H1 (cell line): ENCODE measurements at regions not wholly inside any gene's neighbourhood (a gene's known extent, or its start where the extent isn't known, plus 50 kb on each side); places are given as distances from the start of the nearest gene placed in this dataset.

Source experiments
- BACH1 ChIP-seq: IDR thresholded peaks from 2 replicates; pipeline ENCODE4 v1.6.1; 2012; ENCODE audit warnings: low read length, improper control_type of control experiment
- CHD1 ChIP-seq: IDR thresholded peaks from 2 replicates; pipeline ENCODE4 v1.6.1; 2012; ENCODE audit warnings: low read depth, low read length, improper control_type of control experiment
- GTF2F1 ChIP-seq: IDR thresholded peaks from 2 replicates; pipeline ENCODE4 v1.6.1; 2012; ENCODE audit warnings: low read depth, low read length, improper control_type of control experiment, borderline replicate concordance
- ZNF274 ChIP-seq: IDR thresholded peaks from 2 replicates; pipeline ENCODE4 v1.7.0; 2012; ENCODE audit warnings: low read length, borderline replicate concordance; ENCODE audit errors: extremely low read depth
- TF ChIP-seq, protein P1 (sequence below): IDR thresholded peaks from 2 replicates; pipeline ENCODE4 v1.6.1; 2012; ENCODE audit warnings: low read length, inconsistent platforms
- TF ChIP-seq, protein P2 (sequence below): fragments of 300-600 bp; sonication (generic); IDR thresholded peaks from 2 replicates; pipeline ENCODE4 v1.7.1; 2012; ENCODE audit warnings: low read length, moderate library complexity, mild to moderate bottlenecking, inconsistent platforms; ENCODE audit not compliant: insufficient replicate concordance
- TF ChIP-seq, protein P3 (sequence below): IDR thresholded peaks from 2 replicates; pipeline ENCODE4 v1.6.1; 2012; ENCODE audit warnings: inconsistent platforms

DNA sequence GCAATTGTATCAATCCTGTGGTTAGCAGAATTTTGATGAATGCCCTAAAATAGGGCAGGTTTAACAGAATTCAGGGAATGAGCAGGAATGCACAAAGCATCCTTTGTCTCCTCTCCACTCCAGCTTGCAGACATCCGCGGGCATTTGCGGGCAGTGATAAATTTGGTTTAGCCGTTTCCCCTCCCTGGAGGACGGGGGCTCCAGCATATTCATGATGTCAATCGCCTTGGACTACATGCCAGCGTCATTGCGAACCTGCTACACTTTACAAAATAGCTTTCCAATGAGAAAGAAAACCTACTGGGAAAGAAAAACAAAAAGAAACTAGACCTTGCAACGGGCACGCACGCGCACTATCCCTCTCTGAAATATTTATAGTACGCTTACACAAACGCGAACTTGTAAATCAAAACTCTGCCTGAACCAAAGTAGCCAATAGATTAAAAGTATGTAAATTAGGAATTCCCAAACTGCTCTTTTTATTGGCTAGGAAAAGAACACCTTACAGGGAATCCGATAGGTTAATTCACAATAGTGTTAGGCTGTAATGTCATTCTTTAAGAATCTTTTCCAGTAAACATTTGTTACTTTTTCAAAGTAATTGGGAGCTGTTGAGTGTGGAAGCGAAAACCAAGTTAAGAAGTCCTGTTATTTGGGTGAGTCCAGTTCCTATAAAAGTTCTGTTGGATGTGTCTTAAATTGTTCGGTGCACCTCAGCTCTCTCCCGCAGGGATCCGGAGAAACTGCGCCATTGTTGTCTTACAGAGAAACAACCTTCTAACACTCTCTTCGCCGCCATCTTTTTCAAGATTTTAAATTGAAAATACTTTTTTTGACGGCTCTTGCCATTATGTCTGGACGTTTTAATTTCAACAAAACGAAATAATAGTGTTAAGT is 136.7 kb downstream of the HFE start (continued):
- TF ChIP-seq, protein P1, sequence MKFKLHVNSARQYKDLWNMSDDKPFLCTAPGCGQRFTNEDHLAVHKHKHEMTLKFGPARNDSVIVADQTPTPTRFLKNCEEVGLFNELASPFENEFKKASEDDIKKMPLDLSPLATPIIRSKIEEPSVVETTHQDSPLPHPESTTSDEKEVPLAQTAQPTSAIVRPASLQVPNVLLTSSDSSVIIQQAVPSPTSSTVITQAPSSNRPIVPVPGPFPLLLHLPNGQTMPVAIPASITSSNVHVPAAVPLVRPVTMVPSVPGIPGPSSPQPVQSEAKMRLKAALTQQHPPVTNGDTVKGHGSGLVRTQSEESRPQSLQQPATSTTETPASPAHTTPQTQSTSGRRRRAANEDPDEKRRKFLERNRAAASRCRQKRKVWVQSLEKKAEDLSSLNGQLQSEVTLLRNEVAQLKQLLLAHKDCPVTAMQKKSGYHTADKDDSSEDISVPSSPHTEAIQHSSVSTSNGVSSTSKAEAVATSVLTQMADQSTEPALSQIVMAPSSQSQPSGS = peak; percentile 21; the same call in 1 of the 2 replicates
- TF ChIP-seq, protein P2, sequence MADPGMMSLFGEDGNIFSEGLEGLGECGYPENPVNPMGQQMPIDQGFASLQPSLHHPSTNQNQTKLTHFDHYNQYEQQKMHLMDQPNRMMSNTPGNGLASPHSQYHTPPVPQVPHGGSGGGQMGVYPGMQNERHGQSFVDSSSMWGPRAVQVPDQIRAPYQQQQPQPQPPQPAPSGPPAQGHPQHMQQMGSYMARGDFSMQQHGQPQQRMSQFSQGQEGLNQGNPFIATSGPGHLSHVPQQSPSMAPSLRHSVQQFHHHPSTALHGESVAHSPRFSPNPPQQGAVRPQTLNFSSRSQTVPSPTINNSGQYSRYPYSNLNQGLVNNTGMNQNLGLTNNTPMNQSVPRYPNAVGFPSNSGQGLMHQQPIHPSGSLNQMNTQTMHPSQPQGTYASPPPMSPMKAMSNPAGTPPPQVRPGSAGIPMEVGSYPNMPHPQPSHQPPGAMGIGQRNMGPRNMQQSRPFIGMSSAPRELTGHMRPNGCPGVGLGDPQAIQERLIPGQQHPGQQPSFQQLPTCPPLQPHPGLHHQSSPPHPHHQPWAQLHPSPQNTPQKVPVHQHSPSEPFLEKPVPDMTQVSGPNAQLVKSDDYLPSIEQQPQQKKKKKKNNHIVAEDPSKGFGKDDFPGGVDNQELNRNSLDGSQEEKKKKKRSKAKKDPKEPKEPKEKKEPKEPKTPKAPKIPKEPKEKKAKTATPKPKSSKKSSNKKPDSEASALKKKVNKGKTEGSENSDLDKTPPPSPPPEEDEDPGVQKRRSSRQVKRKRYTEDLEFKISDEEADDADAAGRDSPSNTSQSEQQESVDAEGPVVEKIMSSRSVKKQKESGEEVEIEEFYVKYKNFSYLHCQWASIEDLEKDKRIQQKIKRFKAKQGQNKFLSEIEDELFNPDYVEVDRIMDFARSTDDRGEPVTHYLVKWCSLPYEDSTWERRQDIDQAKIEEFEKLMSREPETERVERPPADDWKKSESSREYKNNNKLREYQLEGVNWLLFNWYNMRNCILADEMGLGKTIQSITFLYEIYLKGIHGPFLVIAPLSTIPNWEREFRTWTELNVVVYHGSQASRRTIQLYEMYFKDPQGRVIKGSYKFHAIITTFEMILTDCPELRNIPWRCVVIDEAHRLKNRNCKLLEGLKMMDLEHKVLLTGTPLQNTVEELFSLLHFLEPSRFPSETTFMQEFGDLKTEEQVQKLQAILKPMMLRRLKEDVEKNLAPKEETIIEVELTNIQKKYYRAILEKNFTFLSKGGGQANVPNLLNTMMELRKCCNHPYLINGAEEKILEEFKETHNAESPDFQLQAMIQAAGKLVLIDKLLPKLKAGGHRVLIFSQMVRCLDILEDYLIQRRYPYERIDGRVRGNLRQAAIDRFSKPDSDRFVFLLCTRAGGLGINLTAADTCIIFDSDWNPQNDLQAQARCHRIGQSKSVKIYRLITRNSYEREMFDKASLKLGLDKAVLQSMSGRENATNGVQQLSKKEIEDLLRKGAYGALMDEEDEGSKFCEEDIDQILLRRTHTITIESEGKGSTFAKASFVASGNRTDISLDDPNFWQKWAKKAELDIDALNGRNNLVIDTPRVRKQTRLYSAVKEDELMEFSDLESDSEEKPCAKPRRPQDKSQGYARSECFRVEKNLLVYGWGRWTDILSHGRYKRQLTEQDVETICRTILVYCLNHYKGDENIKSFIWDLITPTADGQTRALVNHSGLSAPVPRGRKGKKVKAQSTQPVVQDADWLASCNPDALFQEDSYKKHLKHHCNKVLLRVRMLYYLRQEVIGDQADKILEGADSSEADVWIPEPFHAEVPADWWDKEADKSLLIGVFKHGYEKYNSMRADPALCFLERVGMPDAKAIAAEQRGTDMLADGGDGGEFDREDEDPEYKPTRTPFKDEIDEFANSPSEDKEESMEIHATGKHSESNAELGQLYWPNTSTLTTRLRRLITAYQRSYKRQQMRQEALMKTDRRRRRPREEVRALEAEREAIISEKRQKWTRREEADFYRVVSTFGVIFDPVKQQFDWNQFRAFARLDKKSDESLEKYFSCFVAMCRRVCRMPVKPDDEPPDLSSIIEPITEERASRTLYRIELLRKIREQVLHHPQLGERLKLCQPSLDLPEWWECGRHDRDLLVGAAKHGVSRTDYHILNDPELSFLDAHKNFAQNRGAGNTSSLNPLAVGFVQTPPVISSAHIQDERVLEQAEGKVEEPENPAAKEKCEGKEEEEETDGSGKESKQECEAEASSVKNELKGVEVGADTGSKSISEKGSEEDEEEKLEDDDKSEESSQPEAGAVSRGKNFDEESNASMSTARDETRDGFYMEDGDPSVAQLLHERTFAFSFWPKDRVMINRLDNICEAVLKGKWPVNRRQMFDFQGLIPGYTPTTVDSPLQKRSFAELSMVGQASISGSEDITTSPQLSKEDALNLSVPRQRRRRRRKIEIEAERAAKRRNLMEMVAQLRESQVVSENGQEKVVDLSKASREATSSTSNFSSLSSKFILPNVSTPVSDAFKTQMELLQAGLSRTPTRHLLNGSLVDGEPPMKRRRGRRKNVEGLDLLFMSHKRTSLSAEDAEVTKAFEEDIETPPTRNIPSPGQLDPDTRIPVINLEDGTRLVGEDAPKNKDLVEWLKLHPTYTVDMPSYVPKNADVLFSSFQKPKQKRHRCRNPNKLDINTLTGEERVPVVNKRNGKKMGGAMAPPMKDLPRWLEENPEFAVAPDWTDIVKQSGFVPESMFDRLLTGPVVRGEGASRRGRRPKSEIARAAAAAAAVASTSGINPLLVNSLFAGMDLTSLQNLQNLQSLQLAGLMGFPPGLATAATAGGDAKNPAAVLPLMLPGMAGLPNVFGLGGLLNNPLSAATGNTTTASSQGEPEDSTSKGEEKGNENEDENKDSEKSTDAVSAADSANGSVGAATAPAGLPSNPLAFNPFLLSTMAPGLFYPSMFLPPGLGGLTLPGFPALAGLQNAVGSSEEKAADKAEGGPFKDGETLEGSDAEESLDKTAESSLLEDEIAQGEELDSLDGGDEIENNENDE = no peak
- TF ChIP-seq ZNF274 (no peak), CHD1 (peak; percentile 84), BACH1 (no peak), GTF2F1 (no peak)
- TF ChIP-seq, protein P3, sequence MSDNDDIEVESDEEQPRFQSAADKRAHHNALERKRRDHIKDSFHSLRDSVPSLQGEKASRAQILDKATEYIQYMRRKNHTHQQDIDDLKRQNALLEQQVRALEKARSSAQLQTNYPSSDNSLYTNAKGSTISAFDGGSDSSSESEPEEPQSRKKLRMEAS = no peak
